Posterior cingulate gyrus (tissue), 11 donors: ENCODE measurements at regions not wholly inside any gene's neighbourhood (a gene's known extent, or its start where the extent isn't known, plus 50 kb on each side); places are given as distances from the start of the nearest gene placed in this dataset.

Experiments
- DNase-seq, 10 donors: peaks; one replicate each; pipeline versions ENCODE4 v3.0.0 to v3.0.0-alpha.2; 2020 to 2021; ENCODE audit warnings: mixed read lengths in 3 of 10
- intact Hi-C: fragments of 100-400 bp; cut with DNase I; formaldehyde crosslinking; loops from one replicate; pipeline ENCODE4 v1.15.1; 2023

GRCh38 chr7:25847336-25848070, 304.5 kb upstream of the NFE2L3 start:
- DNase-seq = no peak
- intact Hi-C loops = no loop called here

- intact Hi-C loops = loop anchor here (2.0 to 10.0 kb wide), 2 partner anchors 135 to 589 kb away; no protein-coding TSS in a partner anchor
- DNase-seq = no peak
Observed at GRCh38 chr7:25849500-25850184, 302.4 kb upstream of the NFE2L3 start.

GRCh38 chr7:25850216-25850615, 301.8 kb upstream of the NFE2L3 start:
- intact Hi-C loops = loop anchor here (2.0 to 10.0 kb wide), 2 partner anchors 135 to 589 kb away; no protein-coding TSS in a partner anchor
- no peak for DNase-seq

- intact Hi-C loops = loop anchor here (1.0 to 10.0 kb wide), 4 partner anchors 136 to 590 kb away; no protein-coding TSS in a partner anchor
- DNase-seq = no peak
Observed at GRCh38 chr7:25850735-25851134, 301.3 kb upstream of the NFE2L3 start.

- intact Hi-C loops = loop anchor here (1.0 to 10.0 kb wide), 4 partner anchors 137 to 591 kb away; no protein-coding TSS in a partner anchor
- peak; percentile 57 to 95 (median 84) for DNase-seq
Observed at GRCh38 chr7:25851332-25852210, 300.4 kb upstream of the NFE2L3 start.

- intact Hi-C loops = loop anchor here (10.0 kb wide), 1 partner anchor 138 kb away; no protein-coding TSS in a partner anchor
- peak in 1 of 10 donors; percentile 64 for DNase-seq
Observed at GRCh38 chr7:25852211-25852938, 299.6 kb upstream of the NFE2L3 start.

- DNase-seq = no peak
- intact Hi-C loops = loop anchor here (10.0 kb wide), 1 partner anchor 138 kb away; no protein-coding TSS in a partner anchor
Observed at GRCh38 chr7:25852939-25853271, 299.1 kb upstream of the NFE2L3 start.

GRCh38 chr7:25853314-25853713, 298.7 kb upstream of the NFE2L3 start:
- no peak for DNase-seq
- intact Hi-C loops = loop anchor here (10.0 kb wide), 1 partner anchor 139 kb away; no protein-coding TSS in a partner anchor

- intact Hi-C loops = loop anchor here (10.0 kb wide), 1 partner anchor 139 kb away; no protein-coding TSS in a partner anchor
- DNase-seq = no peak
Observed at GRCh38 chr7:25854059-25854458, 297.9 kb upstream of the NFE2L3 start.

GRCh38 chr7:25854608-25855497, 297.1 kb upstream of the NFE2L3 start:
- DNase-seq = no peak
- intact Hi-C loops = loop anchor here (10.0 kb wide), 1 partner anchor 140 kb away; no protein-coding TSS in a partner anchor

GRCh38 chr7:25855854-25856782, 295.9 kb upstream of the NFE2L3 start:
- intact Hi-C loops = loop anchor here (10.0 kb wide), 1 partner anchor 141 kb away; no protein-coding TSS in a partner anchor
- no peak for DNase-seq

- intact Hi-C loops = loop anchor here (10.0 kb wide), 1 partner anchor 143 kb away; no protein-coding TSS in a partner anchor
- no peak for DNase-seq
Observed at GRCh38 chr7:25857376-25858067, 294.5 kb upstream of the NFE2L3 start.

GRCh38 chr7:25858200-25858524, 293.8 kb upstream of the NFE2L3 start:
- intact Hi-C loops = loop anchor here (10.0 kb wide), 1 partner anchor 143 kb away; no protein-coding TSS in a partner anchor
- DNase-seq = no peak

GRCh38 chr7:25858525-25859411, 293.2 kb upstream of the NFE2L3 start:
- peak in 1 of 10 donors; percentile 69 for DNase-seq
- intact Hi-C loops = loop anchor here (10.0 kb wide), 1 partner anchor 144 kb away; no protein-coding TSS in a partner anchor

- intact Hi-C loops = loop anchor here (10.0 kb wide), 1 partner anchor 145 kb away; no protein-coding TSS in a partner anchor
- DNase-seq = peak in 1 of 10 donors; percentile 47
Observed at GRCh38 chr7:25859412-25860274, 292.4 kb upstream of the NFE2L3 start.
